Naive B cell (primary cell): ENCODE measurements at regions not wholly inside any gene's neighbourhood (a gene's known extent, or its start where the extent isn't known, plus 50 kb on each side); places are given as distances from the start of the nearest gene placed in this dataset.
A peak's percentile ranks its signal among the peaks of the same experiment; 100 is the strongest.

Experiments
- ATAC-seq, 2 donors: fragments of 150-1000 bp; cut with Tn5 transposase; 2 replicates each; pipeline ENCODE4 v1.10.0; 2021; ENCODE audit warnings: low read depth in 2 of 2, mild to moderate bottlenecking in 2 of 2, moderate library complexity in 2 of 2
- DNase-seq: peaks from one replicate; pipeline ENCODE4 v3.0.0; 2022
- H3K27ac Mint-ChIP-seq, 6 donors: one replicate each; pipeline ENCODE4 v1.8.0; 2020 to 2022; ENCODE audit warnings: mild to moderate bottlenecking in 6 of 6, mixed read lengths in 6 of 6, moderate library complexity in 5 of 6, inconsistent platforms in 2 of 6
- H3K27me3 Mint-ChIP-seq, 3 donors: one replicate each; pipeline ENCODE4 v1.8.0; 2021 to 2022; ENCODE audit warnings: mixed read lengths in 3 of 3, mild to moderate bottlenecking in 1 of 3
- H3K36me3 Mint-ChIP-seq, 2 donors: one replicate each; pipeline ENCODE4 v1.8.0; 2020 to 2022; ENCODE audit warnings: mixed read lengths in 2 of 2, inconsistent platforms in 1 of 2, mild to moderate bottlenecking in 1 of 2
- H3K4me1 Mint-ChIP-seq, 3 donors: one replicate each; pipeline ENCODE4 v1.8.0; 2020 to 2022; ENCODE audit warnings: mixed read lengths in 3 of 3, inconsistent platforms in 1 of 3, mild to moderate bottlenecking in 1 of 3, moderate library complexity in 1 of 3
- H3K4me3 Mint-ChIP-seq, 8 donors: one replicate each; pipeline ENCODE4 v1.8.0; 2020 to 2022; ENCODE audit warnings: mild to moderate bottlenecking in 8 of 8, mixed read lengths in 8 of 8, moderate library complexity in 8 of 8, inconsistent platforms in 2 of 8
- H3K9me3 Mint-ChIP-seq, 7 donors: one replicate each; pipeline ENCODE4 v1.8.0; 2020 to 2022; ENCODE audit warnings: mixed read lengths in 7 of 7, mild to moderate bottlenecking in 5 of 7, inconsistent platforms in 2 of 7, moderate library complexity in 1 of 7

DNA sequence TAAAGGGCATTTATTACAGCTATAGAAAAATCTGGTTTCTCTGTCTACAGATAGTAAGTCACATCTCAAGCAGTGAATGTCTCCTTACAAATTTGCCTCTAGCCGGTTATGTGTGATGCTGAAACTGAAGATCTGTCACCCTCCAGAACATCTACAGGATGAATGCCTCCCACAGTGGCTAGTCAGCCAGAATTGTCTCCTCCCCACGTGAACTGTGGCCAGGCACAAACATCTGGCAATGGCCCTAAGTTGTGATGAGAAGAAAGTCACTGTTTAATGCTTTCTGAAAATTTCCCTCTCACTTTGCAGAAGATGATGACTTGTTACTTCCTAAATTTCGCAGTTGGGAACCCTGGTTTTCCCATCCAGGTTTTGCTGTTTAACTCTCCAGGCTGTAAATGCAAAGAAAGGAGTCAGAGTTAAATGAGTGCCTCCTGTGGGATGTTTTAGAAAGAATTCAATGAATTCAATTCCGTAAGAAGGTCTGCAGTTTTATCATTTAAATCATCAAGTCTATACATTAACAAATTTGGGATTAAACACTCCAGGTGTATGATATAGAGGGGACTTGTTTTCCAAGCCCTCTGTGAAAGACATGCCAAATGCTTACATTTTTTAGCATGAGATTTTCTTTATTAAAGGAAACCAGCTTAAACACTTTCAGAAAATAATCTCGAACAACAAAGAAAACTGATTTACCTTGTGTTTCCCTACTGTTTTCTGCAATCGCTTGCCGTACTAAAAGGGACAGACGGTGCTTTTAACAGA is 55.4 kb upstream of the TLR3 start:
- peaks cover 16 to 28% (median 19%) of the 10 kb centered on the region in 3 donors for H3K27me3 Mint-ChIP-seq
- no peaks in the 10 kb centered on the region for H3K36me3 Mint-ChIP-seq
- no peak overlapping the region for H3K27ac Mint-ChIP-seq
- no peaks in the 10 kb centered on the region for H3K4me1 Mint-ChIP-seq
- ATAC-seq (no peak), DNase-seq (no peak)
- H3K9me3 Mint-ChIP-seq: peaks cover 0 to 4% (median under 1%) of the 10 kb centered on the region in 7 donors
- H3K4me3 Mint-ChIP-seq: no peak overlapping the region

- ATAC-seq: no peak
- H3K27me3 Mint-ChIP-seq: peaks cover 11 to 38% (median 28%) of the 10 kb centered on the region in 3 donors
- DNase-seq: no peak
- no peaks in the 10 kb centered on the region for H3K4me1 Mint-ChIP-seq
- peaks cover 0 to 7% (median 5%) of the 10 kb centered on the region in 7 donors for H3K9me3 Mint-ChIP-seq
- H3K4me3 Mint-ChIP-seq: no peak overlapping the region
- no peaks in the 10 kb centered on the region for H3K36me3 Mint-ChIP-seq
- peak overlapping the region in 1 of 6 donors; percentile 69 for H3K27ac Mint-ChIP-seq
These were observed 53.6 kb upstream of the TLR3 start for GRCh38 chr4:186015212-186015817.

GRCh38 chr4:186016796-186017195 is 52.2 kb upstream of the TLR3 start:
- no peak overlapping the region for H3K4me3 Mint-ChIP-seq
- no peak for ATAC-seq

GRCh38 chr4:186017801-186018200 is 51.2 kb upstream of the TLR3 start:
- H3K9me3 Mint-ChIP-seq: peaks cover 0 to 7% (median 5%) of the 10 kb centered on the region in 7 donors
- peaks cover 15 to 36% (median 32%) of the 10 kb centered on the region in 3 donors for H3K27me3 Mint-ChIP-seq
- H3K4me3 Mint-ChIP-seq: no peak overlapping the region
- ATAC-seq (no peak), DNase-seq (no peak)
- H3K4me1 Mint-ChIP-seq: no peaks in the 10 kb centered on the region
- H3K36me3 Mint-ChIP-seq: no peaks in the 10 kb centered on the region
- H3K27ac Mint-ChIP-seq: no peak overlapping the region

More at GRCh38 chr4:186016796-186017195, 52.2 kb upstream of the TLR3 start:
- H3K27ac Mint-ChIP-seq: no peak overlapping the region
- peaks cover 14 to 32% (median 30%) of the 10 kb centered on the region in 3 donors for H3K27me3 Mint-ChIP-seq
- no peaks in the 10 kb centered on the region for H3K36me3 Mint-ChIP-seq
- H3K4me1 Mint-ChIP-seq: no peaks in the 10 kb centered on the region
- DNase-seq: no peak
- peaks cover 0 to 7% (median 5%) of the 10 kb centered on the region in 7 donors for H3K9me3 Mint-ChIP-seq

- H3K27me3 Mint-ChIP-seq: peaks cover 15 to 36% (median 32%) of the 10 kb centered on the region in 3 donors
- DNase-seq (no peak), ATAC-seq (no peak)
- no peaks in the 10 kb centered on the region for H3K36me3 Mint-ChIP-seq
- H3K9me3 Mint-ChIP-seq: peaks cover 0 to 7% (median 5%) of the 10 kb centered on the region in 7 donors
- no peaks in the 10 kb centered on the region for H3K4me1 Mint-ChIP-seq
- H3K27ac Mint-ChIP-seq: no peak overlapping the region
- no peak overlapping the region for H3K4me3 Mint-ChIP-seq
These were observed 50.7 kb upstream of the TLR3 start for GRCh38 chr4:186018261-186018660.

DNA sequence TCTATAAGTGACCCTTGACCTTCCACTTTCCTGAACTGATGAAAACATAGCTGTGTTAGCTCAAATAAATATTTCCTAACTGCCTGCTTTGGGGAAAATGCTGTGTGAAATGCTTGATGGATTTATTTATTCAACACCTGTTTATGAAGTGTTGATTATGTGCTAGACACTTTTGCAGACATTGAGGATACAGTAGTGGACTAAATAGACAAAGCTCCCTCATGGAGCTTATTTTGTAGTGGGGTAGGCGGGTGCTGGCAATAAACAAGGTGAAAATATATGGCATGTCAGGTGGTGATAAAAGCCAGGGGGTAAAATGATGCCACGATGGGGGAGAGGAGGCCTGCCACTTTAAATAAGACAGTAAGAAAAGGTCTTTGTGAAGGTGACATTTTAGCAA is 50.2 kb upstream of the TLR3 start:
- ATAC-seq (no peak), DNase-seq (no peak)
- Mint-ChIP-seq H3K4me1 (no peaks in the 10 kb centered on the region), H3K36me3 (no peaks in the 10 kb centered on the region), H3K9me3 (peaks cover 0 to 7% (median 5%) of the 10 kb centered on the region in 7 donors), H3K27me3 (peaks cover 15 to 39% (median 37%) of the 10 kb centered on the region in 3 donors), H3K4me3 (no peak overlapping the region), H3K27ac (no peak overlapping the region)
